Endothelial cell of umbilical vein (primary cell): ENCODE measurements at regions not wholly inside any gene's neighbourhood (a gene's known extent, or its start where the extent isn't known, plus 50 kb on each side); places are given as distances from the start of the nearest gene placed in this dataset.
"Not testable (repeated sequence)": the region's sequence is repeated elsewhere in the genome, so short reads cannot be mapped to it uniquely, and the experiment has no call there.

Experiments used
- BruUV-seq: library from RNA; stranded (reverse); fragments of 400-500 nt; replicated peaks from 2 replicates; lab custom pipeline; 2021; lab: Mats Ljungman, UMichigan
- CTCF ChIA-PET: fragments of 300-600, 350-600 bp; sonication (Branson Sonifier 250); formaldehyde crosslinking; loops from one replicate; lab custom pipeline; 2021; ENCODE audit warnings: antibody characterized with exemption, inconsistent platforms; lab: Charles Lee
- POLR2A ChIA-PET: fragments of 300-600, 350-600 bp; sonication (Branson Sonifier 250); formaldehyde crosslinking; loops from one replicate; lab custom pipeline; 2021; ENCODE audit warnings: antibody characterized with exemption, inconsistent platforms; lab: Charles Lee
- DNase-seq: peaks from one replicate; pipeline ENCODE4 v3.0.0-alpha.2; 2011; ENCODE audit warnings: low read depth, low spot score
- FAIRE-seq: peaks from 2 replicates; lab custom pipeline; 2011; peaks lifted over from hg19 to GRCh38; lab: Jason Lieb, UNC
- H2AFZ ChIP-seq: 2 replicates; pipeline ENCODE4 v1.6.0; 2012; ENCODE audit warnings: low read depth, low read length, control low read depth, inconsistent platforms
- H3K27ac ChIP-seq: 2 replicates; pipeline ENCODE4 v1.5.1; 2011; ENCODE audit warnings: low read depth, mild to moderate bottlenecking, control low read depth, low read length, moderate library complexity; ENCODE audit not compliant: insufficient read depth
- H3K27me3 ChIP-seq, 2 experiments: 2 replicates each; pipeline versions ENCODE4 v1.6.0 to v1.6.1; 2011; ENCODE audit warnings: low read length in 2 of 2, mixed read lengths in 1 of 2; ENCODE audit not compliant: control insufficient read depth in 2 of 2, insufficient read depth in 2 of 2
- H3K36me3 ChIP-seq, 2 experiments: 2 replicates in 1 of 2; 3 replicates in 1 of 2; pipeline ENCODE4 v1.5.1; 2011; ENCODE audit warnings: low read length in 2 of 2, mild to moderate bottlenecking in 1 of 2, moderate library complexity in 1 of 2; ENCODE audit not compliant: control insufficient read depth in 2 of 2, insufficient read depth in 2 of 2; ENCODE audit errors: extremely low read depth in 1 of 2
- H3K4me1 ChIP-seq: 3 replicates; pipeline ENCODE4 v1.5.1; 2011; ENCODE audit warnings: mild to moderate bottlenecking, low read length; ENCODE audit not compliant: control insufficient read depth, insufficient read depth; ENCODE audit errors: extremely low read depth
- H3K4me2 ChIP-seq: 2 replicates; pipeline ENCODE4 v1.6.1; 2011; ENCODE audit warnings: low read length, control low read depth, mixed read lengths; ENCODE audit not compliant: insufficient read depth
- H3K4me3 ChIP-seq, 3 experiments: fragments of 200-600 bp in 1 of 3; sonication (generic), shearing (Covaris generic) in 1 of 3; replicated peaks in 1 of 3; 2 replicates each; pipeline ENCODE4 v1.5.1; 2011 to 2016; ENCODE audit warnings: control low read depth in 3 of 3, low read length in 3 of 3, mild to moderate bottlenecking in 2 of 3, inconsistent platforms in 1 of 3, low read depth in 1 of 3, moderate library complexity in 1 of 3; ENCODE audit not compliant: insufficient read depth in 1 of 3
- H3K79me2 ChIP-seq: 2 replicates; pipeline ENCODE4 v1.6.0; 2012; ENCODE audit warnings: low read length, inconsistent platforms; ENCODE audit not compliant: control insufficient read depth, insufficient read depth
- H3K9ac ChIP-seq: replicated peaks from 2 replicates; pipeline ENCODE3; 2011; ENCODE audit warnings: low read length, control low read depth; ENCODE audit not compliant: insufficient read depth; ENCODE audit errors: extremely low read depth
- H3K9me1 ChIP-seq: replicated peaks from 3 replicates; pipeline ENCODE4 v1.6.0; 2011; ENCODE audit warnings: mild to moderate bottlenecking, low read length; ENCODE audit not compliant: control insufficient read depth, insufficient read depth; ENCODE audit errors: extremely low read depth
- H3K9me3 ChIP-seq: replicated peaks from 2 replicates; pipeline ENCODE4 v1.5.1; 2012; ENCODE audit warnings: low read length, inconsistent platforms; ENCODE audit not compliant: control insufficient read depth, insufficient read depth
- H4K20me1 ChIP-seq: replicated peaks from 2 replicates; pipeline ENCODE3; 2011; ENCODE audit warnings: mild to moderate bottlenecking, low read length; ENCODE audit not compliant: control insufficient read depth, insufficient read depth; ENCODE audit errors: extremely low read depth
- EZH2 ChIP-seq: IDR thresholded peaks from 2 replicates; pipeline ENCODE4 v1.6.1; 2012; ENCODE audit warnings: borderline replicate concordance, low read depth, mild to moderate bottlenecking, moderate library complexity, low read length, inconsistent platforms; ENCODE audit not compliant: severe bottlenecking
- FOS ChIP-seq: IDR thresholded peaks from 2 replicates; pipeline ENCODE4 v1.6.1; 2011; ENCODE audit warnings: mild to moderate bottlenecking, low read length, moderate library complexity, borderline replicate concordance; ENCODE audit not compliant: insufficient read depth
- JUN ChIP-seq: IDR thresholded peaks from 2 replicates; pipeline ENCODE4 v1.6.1; 2011; ENCODE audit warnings: borderline replicate concordance, low read depth; ENCODE audit not compliant: insufficient read length, insufficient read depth
- MYC ChIP-seq: IDR thresholded peaks from one replicate; pipeline ENCODE4 v1.6.1; 2011; ENCODE audit warnings: mild to moderate bottlenecking, low read depth, low read length
- dilution Hi-C: fragments of 300-500 bp; cut with MboI; formaldehyde crosslinking; loops from one replicate; pipeline ENCODE4 v1.15.0; 2019; ENCODE audit warnings: low sequenced_read_pairs; ENCODE audit not compliant: extremely low pct_ligation_motif_present
- intact Hi-C: fragments of 100-400 bp; cut with micrococcal nuclease; formaldehyde crosslinking; loops from one replicate; pipeline ENCODE4 v1.10.0; 2022

DNA sequence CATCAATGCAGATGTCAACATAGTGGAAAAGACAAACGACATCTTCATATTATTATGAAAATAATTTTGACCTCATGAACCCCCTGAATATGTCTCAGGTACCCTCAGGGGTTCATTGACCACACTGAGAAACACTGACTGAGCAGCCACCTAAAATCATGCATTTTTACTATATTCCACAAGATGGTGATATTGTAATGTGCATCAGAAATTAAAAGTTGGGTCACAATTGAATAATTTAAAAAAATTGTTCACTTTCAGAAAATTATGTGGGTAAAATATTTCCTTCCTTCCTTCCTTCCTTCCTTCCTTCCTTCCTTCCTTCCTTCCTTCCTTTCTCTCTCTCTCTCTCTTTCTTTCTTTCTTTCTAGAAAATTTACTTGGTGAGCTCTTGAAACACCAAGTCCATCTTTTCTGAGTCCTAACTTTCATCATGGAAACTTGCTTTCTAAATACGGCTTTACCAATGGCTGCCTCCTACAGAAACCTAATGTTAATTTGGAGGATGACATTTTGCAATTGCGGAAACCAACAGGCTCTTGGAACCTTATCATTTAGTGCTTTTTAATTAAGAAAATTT, 103.6 kb downstream of the RTL3 start:
- Histone ChIP-seq H3K4me3 (no peak overlapping the region), H4K20me1 (no peaks in the 10 kb centered on the region), H3K9ac (no peak overlapping the region), H3K9me3 (no peaks in the 10 kb centered on the region), H3K4me1 (no peaks in the 10 kb centered on the region), H3K79me2 (no peaks in the 10 kb centered on the region), H2AFZ (no peak overlapping the region), H3K4me2 (no peak overlapping the region), H3K9me1 (no peaks in the 10 kb centered on the region), H3K27ac (no peak overlapping the region), H3K27me3 (no peaks in the 10 kb centered on the region), H3K36me3 (no peaks in the 10 kb centered on the region)
- dilution Hi-C loops (no loop called here), intact Hi-C loops (loop anchor here (1.0 to 5.0 kb wide), 3 partner anchors 153 to 527 kb away; no protein-coding TSS in a partner anchor)
- no TSS peak for BruUV-seq
- POLR2A ChIA-PET, result no interaction called here
- FAIRE-seq (no peak), DNase-seq (peak; percentile 1)
- CTCF ChIA-PET, result interaction anchor here (0.6 to 3.1 kb wide), 5 partner anchors 153 to 895 kb away, joined by 4 to 17 read pairs (median 5); no protein-coding TSS in a partner anchor
- TF ChIP-seq MYC, result no peak
- TF ChIP-seq JUN, result no peak
- no peak for TF ChIP-seq FOS
- no peak for TF ChIP-seq EZH2

GRCh38 chrX:78552628-78553027, 106.5 kb downstream of the RTL3 start:
- H3K27ac ChIP-seq, H3K79me2 ChIP-seq, H3K9me3 ChIP-seq, BruUV-seq, CTCF ChIA-PET, H3K4me3 ChIP-seq, DNase-seq, H3K4me1 ChIP-seq, H3K27me3 ChIP-seq, H3K4me2 ChIP-seq, FAIRE-seq, dilution Hi-C loops, H3K9me1 ChIP-seq, intact Hi-C loops, H2AFZ ChIP-seq, POLR2A ChIA-PET, H3K9ac ChIP-seq, H3K36me3 ChIP-seq, H4K20me1 ChIP-seq: not testable (repeated sequence)
